Right lobe of liver (tissue), 4 donors: ENCODE measurements at regions not wholly inside any gene's neighbourhood (a gene's known extent, or its start where the extent isn't known, plus 50 kb on each side); places are given as distances from the start of the nearest gene placed in this dataset.

Experiments
- CTCF ChIP-seq, 4 donors: fragments of 200-600 bp in 3 of 4; fragments of 450-650 bp in 1 of 4; IDR thresholded peaks; one replicate each; pipeline versions ENCODE4 v1.5.1 to v1.8.0; 2016 to 2022; ENCODE audit warnings: antibody characterized with exemption in 4 of 4, mild to moderate bottlenecking in 2 of 4
- POLR2A ChIP-seq: fragments of 450-650 bp; IDR thresholded peaks from one replicate; pipeline ENCODE4 v1.6.1; 2017; ENCODE audit warnings: antibody characterized with exemption, mild to moderate bottlenecking
- donor health status: DM: no; HTN: no; CAD: no.
- donor health status: DM: no; HTN: no; CAD: no.
- donor health status: DM: no; HTN: yes; CAD: no.

- no peak for TF ChIP-seq CTCF (IDR thresholded peaks at IDR 0.05)
- no peak for TF ChIP-seq POLR2A
Measured at GRCh38 chr3:64815195-64815631, 127.4 kb upstream of the ADAMTS9 start.
